SU-DHL-6 (cell line): ENCODE measurements at regions not wholly inside any gene's neighbourhood (a gene's known extent, or its start where the extent isn't known, plus 50 kb on each side); places are given as distances from the start of the nearest gene placed in this dataset.

Source experiments
- H2AFZ ChIP-seq: fragments of 200-600 bp; sonication (generic); 2 replicates; pipeline ENCODE4 v1.6.1; 2014; ENCODE audit warnings: low read depth, mild to moderate bottlenecking, moderate library complexity, mixed read lengths, antibody characterized with exemption, low read length; ENCODE audit not compliant: severe bottlenecking
- H3F3A ChIP-seq: fragments of 200-600 bp; shearing (Covaris generic); 2 replicates; pipeline ENCODE4 v1.6.0; 2016; ENCODE audit warnings: antibody characterized with exemption, mild to moderate bottlenecking; ENCODE audit not compliant: insufficient read depth
- H3K27ac ChIP-seq: fragments of 200-600 bp; sonication (generic); 2 replicates; pipeline ENCODE4 v1.5.1; 2016; ENCODE audit warnings: low read depth, mild to moderate bottlenecking, low read length, moderate library complexity, mixed read lengths
- H3K27me3 ChIP-seq: fragments of 200-600 bp; sonication (generic), shearing (Covaris generic); 2 replicates; pipeline ENCODE4 v1.6.0; 2014; ENCODE audit warnings: mild to moderate bottlenecking, low read length
- H3K36me3 ChIP-seq: fragments of 200-600 bp; sonication (generic); 2 replicates; pipeline ENCODE4 v1.6.1; 2014; ENCODE audit warnings: mild to moderate bottlenecking, low read length, mixed read lengths
- H3K4me2 ChIP-seq: fragments of 300-600, 200-600 bp; shearing (Covaris generic), sonication (generic); 2 replicates; pipeline ENCODE4 v1.6.0; 2014; ENCODE audit warnings: low read length, low read depth, mild to moderate bottlenecking; ENCODE audit not compliant: poor library complexity, severe bottlenecking
- H3K4me3 ChIP-seq: fragments of 200-600 bp; sonication (generic); 2 replicates; pipeline ENCODE4 v1.5.1; 2014; ENCODE audit warnings: antibody characterized with exemption, low read length, mild to moderate bottlenecking, mixed read lengths; ENCODE audit not compliant: insufficient read depth, poor library complexity, severe bottlenecking
- H3K79me2 ChIP-seq: fragments of 200-600 bp; sonication (generic); 2 replicates; pipeline ENCODE4 v1.6.1; 2014; ENCODE audit warnings: mild to moderate bottlenecking, low read length, moderate library complexity; ENCODE audit not compliant: insufficient read depth
- H3K9ac ChIP-seq: fragments of 200-600 bp; sonication (generic); 2 replicates; pipeline ENCODE4 v1.7.0; 2014; ENCODE audit warnings: mild to moderate bottlenecking, low read length
- H3K9me2 ChIP-seq: fragments of 200-600 bp; sonication (generic); replicated peaks from 2 replicates; pipeline ENCODE4 v1.6.1; 2014; ENCODE audit warnings: low read length; ENCODE audit not compliant: insufficient read depth
- H3K9me3 ChIP-seq: fragments of 200-600 bp; sonication (generic); 2 replicates; pipeline ENCODE4 v1.6.1; 2014; ENCODE audit warnings: low read length, mixed read lengths; ENCODE audit not compliant: insufficient read depth
- H4K20me1 ChIP-seq: fragments of 200-600 bp; sonication (generic); 2 replicates; pipeline ENCODE4 v1.6.1; 2014; ENCODE audit warnings: low read depth, mild to moderate bottlenecking, antibody characterized with exemption, low read length, moderate library complexity, mixed read lengths
- EZH2phosphoT487 ChIP-seq: fragments of 200-600 bp; sonication (generic), shearing (Covaris generic); conservative IDR thresholded peaks from 2 replicates; pipeline ENCODE4 v1.6.1; 2018; ENCODE audit warnings: mild to moderate bottlenecking, antibody characterized with exemption, low read length, moderate library complexity, mixed read lengths
- TF ChIP-seq, protein P1 (sequence below): fragments of 200-600 bp; sonication (generic); IDR thresholded peaks from one replicate; pipeline ENCODE4 v1.5.1; 2017; ENCODE audit warnings: antibody characterized with exemption, mild to moderate bottlenecking, low read length, moderate library complexity; ENCODE audit not compliant: insufficient read depth, poor library complexity, severe bottlenecking

DNA sequence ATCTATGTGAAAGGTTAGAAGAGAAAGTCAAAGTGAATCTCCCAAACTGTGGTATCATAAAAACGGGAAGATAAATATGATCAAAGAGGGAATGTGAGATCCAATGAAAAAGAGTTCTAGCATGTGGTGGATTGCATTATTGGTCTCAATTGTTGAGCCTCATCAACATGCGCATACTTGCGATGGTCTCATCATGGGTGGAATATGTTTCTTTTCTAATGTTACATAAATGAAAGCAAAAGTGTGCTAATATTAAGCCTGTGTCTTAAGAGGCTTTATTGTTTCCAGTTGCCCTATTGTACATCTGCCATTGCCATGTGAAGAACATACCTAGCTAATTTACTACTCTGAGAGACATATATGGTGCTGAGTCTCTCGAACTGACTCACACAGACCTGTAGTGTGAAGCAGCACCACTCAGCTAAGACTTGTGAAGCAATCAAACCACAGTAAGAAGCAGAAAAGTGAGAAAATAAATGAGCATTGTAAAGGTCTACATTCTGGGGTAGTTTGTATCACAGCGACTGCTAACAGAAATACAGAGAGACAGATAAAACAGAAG, 645.5 kb upstream of the PCDH15 start:
- Histone ChIP-seq H3K9ac (no peak overlapping the region), H3K9me3 (no peaks in the 10 kb centered on the region), H4K20me1 (no peaks in the 10 kb centered on the region), H3K9me2 (no peaks in the 10 kb centered on the region), H3K79me2 (no peaks in the 10 kb centered on the region), H2AFZ (no peak overlapping the region), H3K4me2 (no peak overlapping the region), H3K36me3 (no peaks in the 10 kb centered on the region), H3K4me3 (no peak overlapping the region), H3K27me3 (no peaks in the 10 kb centered on the region), H3F3A (no peaks in the 10 kb centered on the region), H3K27ac (no peak overlapping the region)
- no peak for TF ChIP-seq EZH2phosphoT487
- TF ChIP-seq, protein P1, sequence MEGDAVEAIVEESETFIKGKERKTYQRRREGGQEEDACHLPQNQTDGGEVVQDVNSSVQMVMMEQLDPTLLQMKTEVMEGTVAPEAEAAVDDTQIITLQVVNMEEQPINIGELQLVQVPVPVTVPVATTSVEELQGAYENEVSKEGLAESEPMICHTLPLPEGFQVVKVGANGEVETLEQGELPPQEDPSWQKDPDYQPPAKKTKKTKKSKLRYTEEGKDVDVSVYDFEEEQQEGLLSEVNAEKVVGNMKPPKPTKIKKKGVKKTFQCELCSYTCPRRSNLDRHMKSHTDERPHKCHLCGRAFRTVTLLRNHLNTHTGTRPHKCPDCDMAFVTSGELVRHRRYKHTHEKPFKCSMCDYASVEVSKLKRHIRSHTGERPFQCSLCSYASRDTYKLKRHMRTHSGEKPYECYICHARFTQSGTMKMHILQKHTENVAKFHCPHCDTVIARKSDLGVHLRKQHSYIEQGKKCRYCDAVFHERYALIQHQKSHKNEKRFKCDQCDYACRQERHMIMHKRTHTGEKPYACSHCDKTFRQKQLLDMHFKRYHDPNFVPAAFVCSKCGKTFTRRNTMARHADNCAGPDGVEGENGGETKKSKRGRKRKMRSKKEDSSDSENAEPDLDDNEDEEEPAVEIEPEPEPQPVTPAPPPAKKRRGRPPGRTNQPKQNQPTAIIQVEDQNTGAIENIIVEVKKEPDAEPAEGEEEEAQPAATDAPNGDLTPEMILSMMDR = no peak

DNA sequence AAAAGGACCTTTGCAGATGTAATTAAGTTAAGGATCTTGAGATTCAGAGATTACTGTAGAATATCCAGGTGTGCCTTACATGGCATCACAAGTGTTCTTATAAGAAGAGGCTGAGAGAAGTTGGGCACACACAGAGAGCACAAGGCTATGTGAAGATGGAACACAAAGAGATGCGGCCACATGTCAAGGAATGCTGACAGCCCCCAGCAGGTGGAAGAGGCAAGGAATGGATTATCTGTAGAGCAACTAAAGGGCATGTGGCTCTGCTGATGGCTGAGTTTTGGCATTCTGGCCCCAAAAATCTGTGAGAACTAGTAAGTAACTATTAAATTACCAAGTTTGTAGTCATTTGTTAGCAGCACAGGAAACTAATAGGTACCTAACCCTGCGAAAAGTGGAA, 640.7 kb upstream of the PCDH15 start:
- Histone ChIP-seq H3K27ac (no peak overlapping the region), H3K36me3 (no peaks in the 10 kb centered on the region), H2AFZ (no peak overlapping the region), H3K27me3 (no peaks in the 10 kb centered on the region), H3K4me3 (no peak overlapping the region), H4K20me1 (no peaks in the 10 kb centered on the region), H3K9me3 (no peaks in the 10 kb centered on the region), H3K4me2 (no peak overlapping the region), H3F3A (no peaks in the 10 kb centered on the region), H3K79me2 (no peaks in the 10 kb centered on the region), H3K9me2 (no peaks in the 10 kb centered on the region), H3K9ac (no peak overlapping the region)
- TF ChIP-seq, protein P1 = no peak
- TF ChIP-seq EZH2phosphoT487 = no peak

DNA sequence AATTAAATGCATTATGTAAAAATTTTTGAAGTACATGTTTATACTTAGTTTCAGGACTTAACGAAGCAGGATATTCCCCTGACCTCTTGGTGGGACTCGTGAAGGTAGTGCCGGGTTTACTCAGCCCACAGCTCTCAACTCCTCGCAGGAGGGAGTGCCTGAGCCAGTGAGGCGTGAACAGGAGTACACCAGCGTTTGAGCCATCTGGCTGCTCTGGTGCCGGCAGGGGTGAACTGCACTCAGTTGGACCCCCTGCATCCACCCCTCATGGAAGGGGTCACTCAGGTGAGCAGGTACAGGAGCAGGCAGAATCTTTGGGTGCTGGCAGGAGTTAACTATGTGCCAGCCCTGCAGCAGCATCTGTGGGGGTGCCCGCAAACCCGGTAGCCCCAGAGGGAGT, 625.1 kb upstream of the PCDH15 start:
- Histone ChIP-seq H3K9ac (no peak overlapping the region), H3K27me3 (no peaks in the 10 kb centered on the region), H4K20me1 (no peaks in the 10 kb centered on the region), H3K9me3 (no peaks in the 10 kb centered on the region), H3K9me2 (no peaks in the 10 kb centered on the region), H3K4me3 (no peak overlapping the region), H3F3A (no peaks in the 10 kb centered on the region), H3K27ac (no peak overlapping the region), H3K79me2 (no peaks in the 10 kb centered on the region), H3K4me2 (no peak overlapping the region), H3K36me3 (no peaks in the 10 kb centered on the region), H2AFZ (no peak overlapping the region)
- TF ChIP-seq EZH2phosphoT487 = no peak
- TF ChIP-seq, protein P1 = no peak
